Activated CD8-positive, alpha-beta memory T cell treated with anti-CD3 and anti-CD28 coated beads for 36 hours (primary cell): ENCODE measurements at regions not wholly inside any gene's neighbourhood (a gene's known extent, or its start where the extent isn't known, plus 50 kb on each side); places are given as distances from the start of the nearest gene placed in this dataset.

Experiments
- CTCF ChIA-PET: fragments of 350-600 bp; sonication (Branson Sonifier 250); formaldehyde crosslinking; loops from one replicate; lab custom pipeline; 2021; ENCODE audit warnings: antibody characterized with exemption; lab: Charles Lee
- POLR2A ChIA-PET: fragments of 350-600 bp; sonication (Branson Sonifier 250); formaldehyde crosslinking; loops from one replicate; lab custom pipeline; 2021; ENCODE audit warnings: antibody characterized with exemption; lab: Charles Lee

DNA sequence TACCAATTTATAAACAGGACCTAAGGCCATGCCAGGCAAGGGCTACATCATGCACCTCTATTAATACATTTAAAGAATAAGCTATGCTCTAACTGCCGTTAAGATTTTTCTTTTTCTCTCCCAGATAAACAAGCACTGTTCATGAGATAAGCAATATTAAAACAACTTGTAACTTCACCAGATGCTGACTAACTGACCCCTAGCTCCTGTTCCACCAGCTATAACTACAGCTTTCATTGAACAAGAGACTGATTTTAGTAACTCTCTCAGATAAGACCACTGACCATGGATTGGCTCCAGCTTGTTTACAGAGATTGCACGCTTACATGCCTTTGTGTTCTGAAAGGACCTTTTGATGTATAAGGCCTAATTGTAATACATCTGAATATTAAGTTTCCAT lies 540.7 kb upstream of the NECTIN3 start:
- ChIA-PET POLR2A (no interaction called here), CTCF (no interaction called here)

DNA sequence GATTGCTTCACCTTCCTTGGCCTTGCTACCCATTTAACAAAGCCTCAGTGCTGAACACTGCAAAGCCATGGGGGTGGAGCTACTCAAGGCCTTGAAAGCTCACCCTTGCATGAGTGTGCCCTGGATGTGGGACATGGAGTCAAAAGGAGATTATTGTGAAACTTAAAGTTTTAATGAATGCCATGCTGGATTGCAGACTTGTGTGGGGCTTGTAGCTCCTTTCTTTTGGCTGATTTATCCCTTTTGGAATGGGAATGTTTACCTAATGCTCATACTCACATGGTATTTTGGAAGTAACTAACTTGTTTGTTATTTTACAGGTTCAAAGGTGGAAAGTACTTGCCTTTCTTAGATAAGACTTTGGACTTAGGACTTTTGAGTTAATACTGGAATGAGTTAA lies 538.5 kb upstream of the NECTIN3 start:
- ChIA-PET CTCF (no interaction called here), POLR2A (no interaction called here)

DNA sequence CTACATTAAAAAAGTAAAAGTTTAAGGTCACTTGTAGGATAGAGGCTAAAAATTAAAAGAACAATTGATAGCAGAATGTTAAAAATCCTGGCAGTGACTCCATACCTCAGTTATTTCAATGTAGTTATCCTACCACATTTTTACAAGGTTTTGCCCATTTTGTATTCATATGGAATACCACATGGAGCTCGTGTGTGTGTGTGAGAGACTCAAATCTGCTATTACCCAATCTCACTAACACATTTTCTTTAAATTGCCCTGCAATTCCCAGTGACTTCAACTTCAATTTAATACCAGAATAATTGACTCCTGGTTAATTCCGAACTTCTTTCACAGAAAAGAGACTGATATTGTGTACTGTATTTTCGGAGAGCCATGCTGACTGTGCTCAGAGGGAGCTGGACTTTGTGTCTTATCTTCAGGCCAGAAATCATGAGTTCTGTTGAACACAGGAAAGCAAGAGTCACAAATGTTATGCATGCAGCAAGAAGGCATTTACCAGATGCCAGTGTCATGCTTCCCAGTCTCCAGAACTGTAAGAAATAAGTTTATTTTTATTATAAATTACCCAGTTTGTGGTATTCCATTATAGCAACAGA lies 529.0 kb upstream of the NECTIN3 start:
- ChIA-PET CTCF (no interaction called here), POLR2A (no interaction called here)

DNA sequence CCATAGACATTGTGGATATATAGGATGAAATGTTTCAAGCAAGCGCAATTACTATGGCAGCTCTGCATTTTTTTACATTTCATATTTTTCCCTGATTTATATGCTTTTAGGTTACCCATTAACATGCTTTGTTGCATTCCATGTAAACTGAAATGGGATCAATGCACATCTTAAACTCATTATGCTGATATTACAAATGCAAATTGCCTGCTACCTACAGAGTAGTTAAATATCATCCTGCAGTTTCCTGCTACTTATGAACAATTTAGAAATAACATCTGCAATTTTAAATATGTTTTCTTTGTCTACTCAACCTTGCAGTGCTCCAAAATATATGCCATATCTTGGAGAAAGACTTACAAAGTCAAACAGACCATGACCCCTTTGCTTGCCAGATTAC lies 526.9 kb upstream of the NECTIN3 start:
- POLR2A ChIA-PET, result no interaction called here
- CTCF ChIA-PET, result no interaction called here

DNA sequence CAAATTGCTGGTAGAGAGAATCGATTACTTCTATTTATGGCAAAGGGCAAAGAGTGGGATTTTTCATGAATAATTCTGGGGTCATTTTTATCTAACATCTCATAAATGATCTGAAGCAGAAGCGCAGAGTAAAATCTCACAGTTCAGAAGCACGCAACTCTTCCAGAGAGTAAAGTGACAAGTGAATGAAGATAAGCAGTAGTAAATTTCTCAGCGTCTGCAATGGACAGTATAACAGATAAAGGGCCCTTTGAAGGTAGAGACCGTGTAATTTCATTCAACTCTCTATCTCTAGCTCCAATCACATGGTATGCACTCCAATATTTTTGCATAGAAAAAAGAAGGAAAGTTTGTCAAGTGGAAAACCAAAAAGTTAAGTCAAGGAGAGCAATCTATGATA lies 521.1 kb upstream of the NECTIN3 start:
- POLR2A ChIA-PET, result no interaction called here

DNA sequence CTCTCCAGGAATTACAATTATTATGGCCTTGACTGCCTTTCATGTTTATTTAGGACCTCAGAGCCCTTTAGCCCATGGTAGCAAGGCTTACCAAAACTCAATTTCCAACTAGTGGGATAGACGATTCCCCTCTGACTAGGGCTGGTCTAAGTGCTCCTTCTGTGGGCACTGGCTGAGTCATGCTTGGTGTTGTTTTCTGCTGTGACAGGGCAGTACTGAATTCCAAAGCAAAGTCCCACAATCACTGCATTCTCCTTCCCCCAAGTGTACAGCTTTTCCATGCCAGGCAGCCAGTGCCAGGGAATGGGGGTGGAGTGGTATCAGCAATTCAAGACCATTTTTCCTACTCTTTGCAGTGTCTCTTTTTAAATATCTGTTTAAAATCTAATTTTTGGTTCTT lies 509.0 kb upstream of the NECTIN3 start:
- POLR2A ChIA-PET, result no interaction called here
- CTCF ChIA-PET, result no interaction called here

More for the DNA sequence above, 521.1 kb upstream of the NECTIN3 start:
- CTCF ChIA-PET, result no interaction called here

DNA sequence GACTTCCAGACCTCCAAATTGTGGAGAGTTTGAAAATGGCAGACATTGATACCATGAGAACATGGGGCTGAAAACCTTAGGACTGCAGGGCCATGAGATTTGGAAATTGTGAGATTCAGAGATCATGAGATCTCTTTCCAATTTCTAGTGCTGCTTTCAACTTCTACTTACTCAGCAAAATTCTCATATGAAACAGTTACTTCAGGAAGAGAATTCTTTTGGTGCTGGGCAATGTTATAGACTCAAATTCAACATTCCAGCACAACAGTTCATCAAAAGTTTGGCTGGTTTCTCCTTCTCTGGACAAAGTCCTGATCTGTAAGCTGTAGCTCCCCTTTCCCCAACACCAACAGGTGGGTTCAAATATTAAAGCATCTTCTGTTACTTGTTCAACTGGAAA lies 506.9 kb upstream of the NECTIN3 start:
- ChIA-PET CTCF (no interaction called here), POLR2A (no interaction called here)

DNA sequence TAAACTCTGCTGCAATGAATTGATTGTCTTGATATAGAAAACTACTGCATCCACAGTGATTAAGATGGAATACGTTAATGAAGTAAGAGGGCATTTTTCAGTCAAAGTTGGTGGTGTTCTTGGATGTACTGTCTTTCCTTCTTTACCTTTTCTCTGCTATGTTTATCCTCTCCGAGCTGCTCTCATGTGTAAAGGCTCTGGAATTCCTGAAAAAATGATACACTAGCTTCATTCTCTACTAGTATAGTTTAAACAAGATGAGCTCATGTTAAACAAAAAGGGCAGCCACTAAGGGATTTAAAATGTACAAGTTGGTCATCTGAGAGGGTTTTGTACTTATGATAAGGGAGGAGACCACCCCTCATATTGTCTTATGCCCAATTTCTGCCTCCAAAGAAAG lies 504.6 kb upstream of the NECTIN3 start:
- ChIA-PET POLR2A (no interaction called here), CTCF (no interaction called here)

DNA sequence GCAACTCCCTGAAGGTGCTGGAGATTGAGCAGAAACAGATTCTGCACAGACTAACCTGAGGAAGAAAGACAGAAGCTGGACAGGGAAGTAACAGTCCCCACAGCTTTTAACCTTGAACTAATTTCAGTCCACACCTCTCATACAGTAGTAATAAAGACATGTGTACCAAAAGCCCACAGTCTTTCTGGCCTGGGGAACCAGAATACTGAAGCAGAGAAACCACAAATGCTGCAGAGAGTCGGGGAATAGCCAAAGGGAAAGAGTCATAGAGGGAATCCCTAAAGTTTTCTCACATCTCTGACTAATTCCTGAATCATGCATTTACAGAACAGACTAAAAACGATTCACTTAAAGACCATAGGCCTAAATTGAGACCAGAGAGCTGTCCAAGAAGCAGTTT lies 503.4 kb upstream of the NECTIN3 start:
- ChIA-PET POLR2A (no interaction called here), CTCF (interaction anchor here (0.6 kb wide), 1 partner anchor 219 kb away, joined by 3 read pairs; no protein-coding TSS in a partner anchor)

DNA sequence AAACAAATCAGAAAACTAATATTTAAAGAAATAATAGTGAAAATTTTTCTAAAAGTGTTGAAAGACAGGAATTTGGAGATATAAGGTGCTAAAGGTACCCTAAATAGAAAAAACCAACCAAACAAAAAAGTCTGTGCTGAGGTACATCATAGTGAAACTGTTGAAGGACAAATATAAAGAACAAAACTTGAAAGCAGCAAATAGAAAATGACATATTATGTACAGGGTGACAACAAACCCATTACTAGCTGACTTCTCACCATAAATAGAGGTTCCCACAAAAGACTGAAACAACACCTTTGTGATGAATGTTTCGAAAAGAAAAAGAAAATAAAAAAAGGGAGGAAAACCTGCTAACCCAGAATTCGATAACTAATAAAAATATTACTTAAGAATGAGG lies 502.5 kb upstream of the NECTIN3 start:
- POLR2A ChIA-PET, result no interaction called here
- CTCF ChIA-PET, result no interaction called here

DNA sequence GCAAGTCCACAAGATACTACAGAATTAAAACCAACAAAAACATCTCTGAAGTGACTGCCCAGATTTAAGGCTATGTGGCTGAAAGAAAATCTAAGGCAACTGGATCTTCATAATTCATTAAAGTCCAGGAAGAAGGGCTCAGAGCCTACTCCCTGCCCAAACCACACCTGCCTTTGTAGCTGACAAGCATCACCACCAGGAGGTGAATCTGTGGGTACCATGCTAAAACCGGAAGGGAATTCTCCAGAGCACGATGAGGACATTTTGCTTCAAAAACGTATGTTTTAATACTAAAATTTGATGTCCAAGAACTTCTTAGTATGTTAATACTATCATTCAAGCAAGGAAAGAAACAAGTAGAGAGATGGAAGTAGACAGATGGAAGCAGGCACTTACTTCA lies 495.9 kb upstream of the NECTIN3 start:
- CTCF ChIA-PET, result no interaction called here

DNA sequence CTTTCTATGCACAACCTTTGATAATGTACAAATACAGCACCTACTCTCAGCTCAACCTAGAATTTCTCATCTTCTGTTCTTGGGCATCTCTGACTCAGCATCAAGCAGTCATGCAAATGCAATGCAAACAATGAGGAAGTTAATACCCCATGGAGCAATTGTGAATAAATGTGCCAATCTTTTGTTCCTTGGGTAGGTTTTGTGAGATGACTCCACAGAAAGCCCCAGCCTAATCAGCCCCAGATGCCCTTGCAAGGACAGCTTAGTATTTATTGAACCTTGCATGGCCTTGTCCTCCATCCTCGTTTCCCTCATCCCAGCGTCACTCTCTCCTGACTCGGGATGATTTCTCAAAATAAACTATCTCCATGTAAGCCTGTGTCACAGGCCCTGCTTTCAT lies 494.7 kb upstream of the NECTIN3 start:
- POLR2A ChIA-PET, result no interaction called here
- CTCF ChIA-PET, result no interaction called here

More for the DNA sequence above, 495.9 kb upstream of the NECTIN3 start:
- POLR2A ChIA-PET, result no interaction called here

DNA sequence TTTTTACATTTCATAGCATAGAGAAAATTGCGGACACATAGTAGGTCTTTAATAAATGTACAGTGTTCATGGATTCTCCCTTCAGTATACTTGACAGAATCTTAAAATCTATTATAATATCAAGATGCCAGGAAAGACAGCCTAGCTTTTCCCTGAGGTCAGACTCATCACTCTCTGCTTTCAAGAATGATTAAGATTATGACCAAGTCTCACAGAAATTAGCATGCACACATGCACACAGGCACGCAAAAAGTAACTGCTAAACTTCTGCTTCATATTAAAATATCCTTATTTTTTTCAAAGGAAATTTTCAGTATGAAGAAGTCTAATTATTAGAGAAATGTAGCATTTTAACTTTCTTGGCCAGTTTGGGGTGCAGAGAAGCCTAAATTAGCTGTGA lies 493.8 kb upstream of the NECTIN3 start:
- CTCF ChIA-PET, result no interaction called here
- POLR2A ChIA-PET, result no interaction called here

DNA sequence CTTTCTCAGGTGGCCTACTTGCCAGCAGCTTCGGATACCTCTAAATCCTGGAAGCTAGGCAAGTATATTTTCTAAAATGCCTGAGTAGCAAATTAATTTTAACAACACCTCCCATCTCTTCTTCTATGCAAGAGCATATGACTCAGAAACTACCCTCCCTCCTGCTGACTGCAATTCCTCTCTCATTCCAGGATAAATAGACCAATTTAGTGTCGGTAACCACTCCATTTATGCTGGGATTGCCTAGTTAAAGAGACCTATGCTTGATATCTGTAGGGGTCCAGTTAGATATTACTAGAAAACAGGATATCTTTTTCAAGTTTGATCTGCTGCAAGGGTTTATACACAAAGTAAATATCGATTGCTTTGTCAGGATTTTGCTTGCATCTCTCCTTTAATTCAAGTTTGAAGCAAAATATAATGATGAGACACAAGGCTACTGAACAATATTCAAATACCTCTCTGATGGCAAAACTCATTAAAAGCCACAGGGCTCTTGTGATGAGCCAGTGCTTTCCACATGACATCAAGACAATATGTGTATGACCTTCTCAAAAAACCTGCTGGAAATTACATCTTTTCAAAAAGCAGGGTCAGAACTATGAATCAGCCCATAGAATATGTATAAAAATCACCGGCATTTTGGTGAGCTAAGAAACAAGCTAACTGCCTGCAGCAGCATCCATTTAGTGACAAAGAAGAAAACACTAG lies 491.6 kb upstream of the NECTIN3 start:
- POLR2A ChIA-PET, result no interaction called here
- CTCF ChIA-PET, result no interaction called here

DNA sequence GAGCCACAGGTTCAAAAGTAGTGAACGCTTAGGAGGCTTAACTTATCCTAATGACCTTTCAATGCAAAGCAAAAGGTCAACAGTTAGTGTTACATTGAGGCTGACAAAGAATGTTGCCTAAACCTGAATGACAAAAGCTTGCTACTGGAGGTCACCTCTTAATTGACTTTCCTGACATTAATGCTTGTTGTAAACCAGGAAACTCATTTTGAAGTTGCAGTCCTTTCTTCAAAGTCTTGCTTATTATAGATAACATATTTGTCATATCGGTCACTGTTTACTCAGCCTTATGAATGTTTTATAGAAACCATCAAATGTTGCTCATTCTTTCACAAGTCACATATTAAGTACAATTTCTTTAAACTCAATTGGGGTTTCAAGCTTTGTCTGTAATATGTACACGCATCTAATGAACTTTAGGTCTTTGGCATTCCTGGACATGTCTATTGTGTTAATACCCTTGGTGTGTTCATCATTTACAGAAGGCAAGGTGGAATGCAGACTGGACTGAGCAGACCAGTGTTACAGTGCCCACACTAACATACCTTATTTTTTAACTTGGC lies 488.2 kb upstream of the NECTIN3 start:
- CTCF ChIA-PET, result no interaction called here
- POLR2A ChIA-PET, result no interaction called here

DNA sequence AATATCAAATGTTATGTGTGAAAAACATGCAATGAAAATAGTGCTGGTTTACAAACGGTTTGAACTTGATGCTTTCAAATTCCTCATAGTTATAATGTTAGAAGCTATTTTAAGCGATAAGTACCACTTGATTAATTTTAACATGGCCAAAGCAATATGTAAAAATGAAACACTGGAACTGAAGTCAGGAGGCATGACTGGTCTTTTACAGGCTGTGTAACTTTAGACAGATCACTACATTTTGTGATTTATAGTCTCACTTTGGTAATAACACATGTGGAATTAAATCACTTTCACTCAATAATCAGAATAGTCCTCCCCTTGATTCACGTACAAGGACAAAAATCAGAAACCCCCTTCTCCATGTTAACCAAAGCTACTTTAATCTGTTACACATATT lies 482.7 kb upstream of the NECTIN3 start:
- ChIA-PET CTCF (interaction anchor here (0.6 kb wide), 1 partner anchor 204 kb away, joined by 3 read pairs; no protein-coding TSS in a partner anchor), POLR2A (no interaction called here)

DNA sequence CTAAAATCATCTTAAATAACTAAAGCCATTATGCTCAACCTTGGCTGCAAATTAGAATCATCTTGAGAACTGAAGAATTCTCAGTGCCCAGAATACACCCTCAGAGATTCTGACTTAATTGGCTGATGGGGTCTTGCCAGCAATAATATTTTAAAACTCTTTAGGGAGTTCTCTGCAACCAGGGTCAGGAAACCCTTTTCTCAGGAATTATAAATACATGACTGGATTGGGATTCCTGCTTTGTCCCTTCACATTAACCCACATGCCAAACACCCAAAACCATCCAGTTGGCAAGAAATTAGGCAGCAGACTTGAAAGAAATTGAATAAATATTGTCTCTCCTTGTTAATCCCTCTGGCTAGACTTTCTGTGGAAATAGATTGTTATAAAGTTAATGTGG lies 482.3 kb upstream of the NECTIN3 start:
- ChIA-PET POLR2A (no interaction called here), CTCF (no interaction called here)

DNA sequence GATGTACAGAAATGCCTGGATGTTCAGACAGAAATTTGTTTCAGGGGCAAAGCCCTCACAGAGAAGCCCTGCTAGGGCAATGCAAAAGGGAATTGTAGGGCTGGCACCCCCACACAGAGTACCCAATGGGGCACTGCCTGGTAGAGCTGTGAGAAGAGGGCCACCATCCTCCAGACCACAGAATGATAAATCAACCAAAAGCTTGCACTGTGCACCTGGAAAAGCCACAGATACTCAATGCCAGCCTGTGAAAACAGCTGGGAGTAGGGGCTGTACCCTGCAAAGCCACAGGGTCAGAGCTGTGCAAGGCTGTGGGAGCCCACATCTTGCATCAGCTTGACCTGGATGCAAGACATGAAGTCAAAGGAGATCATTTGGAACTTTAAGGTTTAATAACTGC lies 477.9 kb upstream of the NECTIN3 start:
- ChIA-PET CTCF (no interaction called here), POLR2A (no interaction called here)

DNA sequence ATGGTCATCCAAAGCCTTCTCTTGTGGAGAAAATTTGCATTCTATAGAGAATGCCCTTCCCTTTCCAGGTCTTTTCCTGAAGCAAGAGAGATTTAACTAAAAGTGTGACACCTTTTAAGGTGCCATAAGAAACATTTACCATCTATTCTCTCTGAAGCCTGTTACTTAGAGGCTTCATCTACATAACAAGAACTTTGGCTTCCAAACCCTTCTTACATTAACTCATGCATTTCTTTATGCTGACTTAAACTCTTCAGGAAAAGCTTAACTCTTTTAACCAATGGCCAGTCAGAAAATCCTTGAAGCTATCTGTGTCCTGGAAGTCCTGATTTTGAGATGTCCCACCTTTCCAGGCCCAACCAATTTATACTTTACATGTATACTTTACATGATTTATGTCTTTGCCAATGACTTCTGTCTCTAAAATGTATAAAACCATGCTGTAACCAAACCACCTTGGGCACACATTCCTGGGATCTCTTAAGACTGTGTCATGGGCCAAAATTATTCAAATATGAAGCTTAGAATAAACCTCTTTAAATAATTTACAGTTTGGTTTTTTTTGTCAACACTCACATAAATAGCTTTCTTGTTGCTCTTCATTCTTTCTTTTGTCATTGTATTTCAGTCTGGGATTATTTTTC lies 472.6 kb upstream of the NECTIN3 start:
- ChIA-PET CTCF (no interaction called here), POLR2A (no interaction called here)

DNA sequence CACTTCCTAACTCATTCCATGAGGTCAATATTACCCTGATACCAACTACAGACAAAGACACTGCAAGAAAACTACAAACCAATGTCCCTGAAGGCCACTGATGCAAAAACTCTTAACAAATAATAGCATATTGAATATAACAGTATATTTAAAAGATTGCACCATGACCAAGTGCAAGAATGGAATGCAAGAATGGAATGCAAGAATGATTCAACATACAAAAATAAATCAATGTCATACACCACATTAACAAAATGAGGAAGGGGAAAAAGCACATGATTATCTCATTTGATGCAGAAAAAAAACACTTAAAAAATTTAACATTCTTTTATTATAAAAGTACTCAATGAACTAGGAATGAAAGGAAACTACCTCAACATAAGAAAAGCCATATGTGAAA lies 463.1 kb upstream of the NECTIN3 start:
- CTCF ChIA-PET, result no interaction called here
- POLR2A ChIA-PET, result no interaction called here

DNA sequence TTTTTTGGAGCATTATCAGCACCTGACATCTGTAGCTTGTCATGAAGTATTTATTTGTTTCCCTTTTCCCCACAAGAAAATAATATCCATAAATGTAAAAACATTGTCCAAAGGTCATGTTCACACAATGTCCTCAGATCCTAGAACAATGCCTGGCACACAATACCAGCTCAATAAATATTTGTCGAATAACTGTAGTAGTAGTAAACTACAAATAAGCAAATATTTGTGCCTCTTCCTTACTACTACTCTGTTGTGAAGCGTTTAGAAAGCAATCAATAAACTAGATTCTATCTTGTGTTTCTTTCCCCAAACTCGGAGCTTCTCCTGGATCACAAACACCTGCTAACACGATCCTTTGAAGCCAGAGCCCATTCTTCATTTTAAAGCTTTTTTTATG lies 459.6 kb upstream of the NECTIN3 start:
- ChIA-PET CTCF (no interaction called here), POLR2A (no interaction called here)
